ENCODE measurements at regions not wholly inside any gene's neighbourhood (a gene's known extent, or its start where the extent isn't known, plus 50 kb on each side); places are given as distances from the start of the nearest gene placed in this dataset.

DNA sequence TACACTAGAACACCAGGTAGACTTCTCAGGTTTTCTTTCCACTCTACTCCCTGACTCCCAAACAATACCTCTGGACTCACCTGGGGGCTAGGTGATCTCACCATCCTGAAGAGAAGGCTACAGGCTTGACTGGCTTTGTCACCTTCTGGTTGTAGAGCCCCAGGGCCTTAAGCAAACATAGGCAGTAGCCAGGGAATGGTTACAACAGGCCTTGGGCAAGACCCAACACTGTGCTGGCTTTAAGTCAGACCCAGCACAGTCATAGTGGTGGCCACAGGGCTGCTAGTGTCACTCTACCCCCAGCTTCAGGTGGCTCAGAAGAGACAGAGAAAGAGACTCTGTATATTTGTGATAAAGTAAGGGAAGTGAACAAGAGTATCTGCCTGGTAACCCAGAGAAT is 118.1 kb upstream of the EMCN start:
- TF ChIP-seq POLR2AphosphoS5 (IDR thresholded peaks at IDR 0.05; ENCODE audit: insufficient read depth, low read depth, low read length) (no peak), EZH2 (IDR thresholded peaks at IDR 0.05; ENCODE audit: borderline replicate concordance, low read depth, low read length, severe bottlenecking) (no peak), JUN (IDR thresholded peaks at IDR 0.05; ENCODE audit: borderline replicate concordance, insufficient read depth, insufficient read length, low read depth) (no peak), POLR2A (IDR thresholded peaks at IDR 0.05; ENCODE audit: low read depth, low read length) (no peak), FOS (IDR thresholded peaks at IDR 0.05; ENCODE audit: borderline replicate concordance, insufficient read depth, low read length) (no peak), MYC (IDR thresholded peaks at IDR 0.05; ENCODE audit: low read depth, low read length) (no peak)
- TF ChIP-seq, protein P1, sequence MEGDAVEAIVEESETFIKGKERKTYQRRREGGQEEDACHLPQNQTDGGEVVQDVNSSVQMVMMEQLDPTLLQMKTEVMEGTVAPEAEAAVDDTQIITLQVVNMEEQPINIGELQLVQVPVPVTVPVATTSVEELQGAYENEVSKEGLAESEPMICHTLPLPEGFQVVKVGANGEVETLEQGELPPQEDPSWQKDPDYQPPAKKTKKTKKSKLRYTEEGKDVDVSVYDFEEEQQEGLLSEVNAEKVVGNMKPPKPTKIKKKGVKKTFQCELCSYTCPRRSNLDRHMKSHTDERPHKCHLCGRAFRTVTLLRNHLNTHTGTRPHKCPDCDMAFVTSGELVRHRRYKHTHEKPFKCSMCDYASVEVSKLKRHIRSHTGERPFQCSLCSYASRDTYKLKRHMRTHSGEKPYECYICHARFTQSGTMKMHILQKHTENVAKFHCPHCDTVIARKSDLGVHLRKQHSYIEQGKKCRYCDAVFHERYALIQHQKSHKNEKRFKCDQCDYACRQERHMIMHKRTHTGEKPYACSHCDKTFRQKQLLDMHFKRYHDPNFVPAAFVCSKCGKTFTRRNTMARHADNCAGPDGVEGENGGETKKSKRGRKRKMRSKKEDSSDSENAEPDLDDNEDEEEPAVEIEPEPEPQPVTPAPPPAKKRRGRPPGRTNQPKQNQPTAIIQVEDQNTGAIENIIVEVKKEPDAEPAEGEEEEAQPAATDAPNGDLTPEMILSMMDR (IDR thresholded peaks at IDR 0.05; ENCODE audit: extremely low read depth in 1 of 2, insufficient read depth in 1 of 2, low read depth in 1 of 2, low read length in 2 of 2), result no peak
- TF ChIP-seq, protein P2, sequence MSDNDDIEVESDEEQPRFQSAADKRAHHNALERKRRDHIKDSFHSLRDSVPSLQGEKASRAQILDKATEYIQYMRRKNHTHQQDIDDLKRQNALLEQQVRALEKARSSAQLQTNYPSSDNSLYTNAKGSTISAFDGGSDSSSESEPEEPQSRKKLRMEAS (IDR thresholded peaks at IDR 0.05; ENCODE audit: insufficient read depth, insufficient read length), result no peak

Measured in endothelial cell of umbilical vein (primary cell).